IMR-90 (cell line): ENCODE measurements at regions not wholly inside any gene's neighbourhood (a gene's known extent, or its start where the extent isn't known, plus 50 kb on each side); places are given as distances from the start of the nearest gene placed in this dataset.

ENCODE experiments used
- CEBPB ChIP-seq: IDR thresholded peaks from 2 replicates; pipeline ENCODE4 v1.6.1; 2012; ENCODE audit warnings: low read depth, low read length, improper control_type of control experiment
- CHD1 ChIP-seq: IDR thresholded peaks from 2 replicates; pipeline ENCODE4 v1.6.1; 2012; ENCODE audit warnings: low read depth, low read length, improper control_type of control experiment
- CTCF ChIP-seq: conservative IDR thresholded peaks from 2 replicates; pipeline ENCODE4 v1.5.1; 2012; ENCODE audit warnings: mild to moderate bottlenecking, low read depth, low read length, improper control_type of control experiment
- MAFK ChIP-seq: IDR thresholded peaks from 2 replicates; pipeline ENCODE4 v1.6.1; 2012; ENCODE audit warnings: low read depth, low read length, improper control_type of control experiment
- MAZ ChIP-seq: IDR thresholded peaks from 2 replicates; pipeline ENCODE4 v1.6.1; 2012; ENCODE audit warnings: low read depth, mild to moderate bottlenecking, low read length, improper control_type of control experiment, moderate library complexity, borderline replicate concordance
- MXI1 ChIP-seq: IDR thresholded peaks from 2 replicates; pipeline ENCODE4 v1.6.1; 2012; ENCODE audit warnings: low read depth, mild to moderate bottlenecking, low read length, moderate library complexity, borderline replicate concordance
- NFE2L2 ChIP-seq: fragments of 150-350 bp; IDR thresholded peaks from 2 replicates; pipeline ENCODE4 v1.6.1; 2016; ENCODE audit warnings: low read depth, mild to moderate bottlenecking, low read length
- POLR2A ChIP-seq: IDR thresholded peaks from 2 replicates; pipeline ENCODE4 v1.6.1; 2012; ENCODE audit warnings: mild to moderate bottlenecking, low read depth, low read length
- RCOR1 ChIP-seq: IDR thresholded peaks from 2 replicates; pipeline ENCODE4 v1.6.1; 2012; ENCODE audit warnings: mild to moderate bottlenecking, low read length, improper control_type of control experiment; ENCODE audit not compliant: insufficient replicate concordance
- SMC3 ChIP-seq: fragments of 150-350 bp; IDR thresholded peaks from 2 replicates; pipeline ENCODE4 v1.6.1; 2016; ENCODE audit warnings: low read depth, mild to moderate bottlenecking, antibody characterized with exemption, low read length, moderate library complexity
- USF2 ChIP-seq: fragments of 150-350 bp; IDR thresholded peaks from 2 replicates; pipeline ENCODE4 v1.6.1; 2017; ENCODE audit warnings: mild to moderate bottlenecking, antibody characterized with exemption, low read length, low read depth

- TF ChIP-seq SMC3 (no peak), CTCF (no peak), NFE2L2 (no peak), POLR2A (no peak), USF2 (no peak), RCOR1 (no peak), MXI1 (no peak), MAFK (no peak), MAZ (no peak), CEBPB (no peak), CHD1 (no peak)
Observed at GRCh38 chr3:63179862-63180522, 98.1 kb upstream of the SYNPR start.
